Mucosa of rectum (tissue), 2 donors: ENCODE measurements at regions not wholly inside any gene's neighbourhood (a gene's known extent, or its start where the extent isn't known, plus 50 kb on each side); places are given as distances from the start of the nearest gene placed in this dataset.

ENCODE experiments used
- H3K27ac ChIP-seq, 2 donors: one replicate each; pipeline ENCODE4 v1.7.0; 2013; ENCODE audit warnings: inconsistent platforms in 2 of 2, low read depth in 2 of 2, low read length in 2 of 2
- H3K27me3 ChIP-seq, 2 donors: one replicate each; pipeline ENCODE4 v1.7.0; 2013; ENCODE audit warnings: low read length in 2 of 2; ENCODE audit not compliant: control insufficient read depth in 2 of 2, insufficient read depth in 2 of 2
- H3K36me3 ChIP-seq, 2 donors: one replicate each; pipeline ENCODE4 v1.7.0; 2013; ENCODE audit warnings: low read length in 2 of 2; ENCODE audit not compliant: control insufficient read depth in 2 of 2, insufficient read depth in 2 of 2
- H3K4me1 ChIP-seq, 2 donors: one replicate each; pipeline ENCODE4 v1.7.0; 2013; ENCODE audit warnings: low read length in 2 of 2, mild to moderate bottlenecking in 1 of 2; ENCODE audit not compliant: control insufficient read depth in 2 of 2, insufficient read depth in 2 of 2
- H3K4me3 ChIP-seq, 2 donors: one replicate each; pipeline ENCODE4 v1.7.0; 2013; ENCODE audit warnings: low read length in 2 of 2
- H3K9ac ChIP-seq, 2 donors: one replicate each; pipeline ENCODE4 v1.7.0; 2013; ENCODE audit warnings: low read length in 2 of 2, low read depth in 1 of 2, mild to moderate bottlenecking in 1 of 2
- H3K9me3 ChIP-seq, 2 donors: one replicate each; pipeline ENCODE4 v1.7.0; 2013; ENCODE audit warnings: low read length in 2 of 2; ENCODE audit not compliant: control insufficient read depth in 2 of 2
- donor health status: healthy.
- donor health status: Normal muscosa, but diverticular disease.

- H3K9ac ChIP-seq, result no peak overlapping the region
These were observed 196.7 kb downstream of the TFAP2B start for GRCh38 chr6:51015394-51015793.

GRCh38 chr6:51016489-51016888, 197.8 kb downstream of the TFAP2B start:
- H3K4me3 ChIP-seq, result no peak overlapping the region
- H3K9ac ChIP-seq, result no peak overlapping the region
- no peaks in the 10 kb centered on the region for H3K4me1 ChIP-seq
- H3K27me3 ChIP-seq, result no peaks in the 10 kb centered on the region
- no peaks in the 10 kb centered on the region for H3K36me3 ChIP-seq
- H3K9me3 ChIP-seq, result no peaks in the 10 kb centered on the region
- H3K27ac ChIP-seq, result no peak overlapping the region

More at GRCh38 chr6:51015394-51015793, 196.7 kb downstream of the TFAP2B start:
- Histone ChIP-seq H3K27me3 (no peaks in the 10 kb centered on the region), H3K36me3 (no peaks in the 10 kb centered on the region), H3K9me3 (no peaks in the 10 kb centered on the region), H3K27ac (no peak overlapping the region), H3K4me3 (no peak overlapping the region), H3K4me1 (no peaks in the 10 kb centered on the region)

DNA sequence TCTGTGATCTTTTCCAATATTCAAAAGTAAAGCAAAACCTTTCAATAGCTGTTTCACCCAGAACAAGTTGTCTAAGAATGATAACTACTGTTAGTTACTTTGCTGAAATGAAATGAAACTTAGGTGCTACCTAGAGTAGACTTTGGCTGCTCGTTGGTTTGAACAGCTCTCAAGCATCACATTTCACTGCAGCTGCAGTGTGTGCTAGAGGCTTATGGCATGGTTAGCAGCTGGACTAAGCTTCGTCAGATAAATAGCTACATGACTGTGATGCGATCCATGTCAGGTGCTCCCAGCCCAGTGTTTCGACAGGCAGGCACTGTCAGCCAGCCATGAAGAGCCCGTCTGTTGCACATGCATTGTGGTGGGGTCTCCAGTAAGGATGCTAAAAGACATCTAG, 201.1 kb downstream of the TFAP2B start:
- Histone ChIP-seq H3K4me1 (no peaks in the 10 kb centered on the region), H3K27me3 (no peaks in the 10 kb centered on the region), H3K9me3 (no peaks in the 10 kb centered on the region), H3K4me3 (no peak overlapping the region), H3K9ac (no peak overlapping the region), H3K27ac (no peak overlapping the region), H3K36me3 (no peaks in the 10 kb centered on the region)

DNA sequence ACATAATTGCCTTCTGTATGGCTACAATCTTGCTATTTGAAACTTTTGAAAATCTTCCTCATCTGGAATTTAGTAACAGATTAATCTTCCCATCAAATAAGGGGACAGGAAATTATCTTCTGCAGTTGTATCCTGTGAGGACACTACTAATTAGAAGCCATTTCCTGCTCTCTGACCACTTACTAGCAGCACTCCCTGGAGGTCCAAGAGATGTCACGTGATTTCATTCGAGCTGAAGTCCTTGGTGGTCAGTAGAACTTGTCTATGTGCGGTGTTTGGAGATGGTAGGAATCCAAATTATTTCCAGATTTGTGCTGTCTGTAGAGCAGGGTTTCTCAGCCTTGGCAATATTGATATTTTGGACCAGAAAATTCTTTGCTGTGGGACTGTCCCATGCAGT, 202.5 kb downstream of the TFAP2B start:
- H3K27me3 ChIP-seq, result no peaks in the 10 kb centered on the region
- no peak overlapping the region for H3K4me3 ChIP-seq
- no peak overlapping the region for H3K27ac ChIP-seq
- no peak overlapping the region for H3K9ac ChIP-seq
- H3K36me3 ChIP-seq, result no peaks in the 10 kb centered on the region
- H3K4me1 ChIP-seq, result no peaks in the 10 kb centered on the region
- no peaks in the 10 kb centered on the region for H3K9me3 ChIP-seq

GRCh38 chr6:51024126-51024525, 205.5 kb downstream of the TFAP2B start:
- Histone ChIP-seq H3K27ac (no peak overlapping the region), H3K4me1 (no peaks in the 10 kb centered on the region), H3K36me3 (no peaks in the 10 kb centered on the region), H3K4me3 (no peak overlapping the region), H3K27me3 (no peaks in the 10 kb centered on the region), H3K9me3 (no peaks in the 10 kb centered on the region), H3K9ac (no peak overlapping the region)

GRCh38 chr6:51025082-51025777, 206.6 kb downstream of the TFAP2B start:
- H3K27ac ChIP-seq, result no peak overlapping the region
- no peaks in the 10 kb centered on the region for H3K36me3 ChIP-seq
- H3K27me3 ChIP-seq, result no peaks in the 10 kb centered on the region
- H3K9me3 ChIP-seq, result no peaks in the 10 kb centered on the region
- H3K4me1 ChIP-seq, result no peaks in the 10 kb centered on the region
- no peak overlapping the region for H3K9ac ChIP-seq
- no peak overlapping the region for H3K4me3 ChIP-seq

- Histone ChIP-seq H3K9me3 (no peaks in the 10 kb centered on the region), H3K4me3 (no peak overlapping the region), H3K27me3 (no peaks in the 10 kb centered on the region), H3K27ac (no peak overlapping the region), H3K4me1 (no peaks in the 10 kb centered on the region), H3K9ac (no peak overlapping the region), H3K36me3 (no peaks in the 10 kb centered on the region)
These were observed 208.8 kb downstream of the TFAP2B start for GRCh38 chr6:51027283-51028065.

DNA sequence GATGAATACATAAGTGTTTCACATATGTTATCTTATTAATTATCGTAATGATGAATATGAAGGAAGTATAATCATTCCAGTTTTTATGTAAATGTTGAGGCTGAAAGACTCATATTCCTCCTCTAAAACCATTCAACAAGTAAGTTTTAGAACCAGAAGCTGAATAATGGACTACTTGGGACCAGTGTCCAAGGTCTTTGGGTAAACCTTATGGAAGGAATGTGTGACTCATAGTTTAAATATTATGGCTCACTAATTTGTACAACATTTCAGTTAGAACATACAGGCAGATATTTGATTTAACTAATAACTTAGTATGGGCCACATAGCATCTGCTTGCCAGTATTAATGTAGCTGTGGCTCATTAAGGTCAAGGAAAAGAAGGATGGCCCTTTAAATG, 209.6 kb downstream of the TFAP2B start:
- Histone ChIP-seq H3K27ac (no peak overlapping the region), H3K9me3 (no peaks in the 10 kb centered on the region), H3K4me3 (no peak overlapping the region), H3K36me3 (no peaks in the 10 kb centered on the region), H3K27me3 (no peaks in the 10 kb centered on the region), H3K9ac (no peak overlapping the region), H3K4me1 (no peaks in the 10 kb centered on the region)

GRCh38 chr6:51029561-51029960, 210.9 kb downstream of the TFAP2B start:
- H3K9me3 ChIP-seq, result no peaks in the 10 kb centered on the region
- H3K27ac ChIP-seq, result no peak overlapping the region
- no peaks in the 10 kb centered on the region for H3K27me3 ChIP-seq
- H3K9ac ChIP-seq, result no peak overlapping the region
- no peaks in the 10 kb centered on the region for H3K4me1 ChIP-seq
- H3K4me3 ChIP-seq, result no peak overlapping the region
- no peaks in the 10 kb centered on the region for H3K36me3 ChIP-seq

- H3K4me1 ChIP-seq, result no peaks in the 10 kb centered on the region
- H3K27me3 ChIP-seq, result no peaks in the 10 kb centered on the region
- no peaks in the 10 kb centered on the region for H3K9me3 ChIP-seq
- no peak overlapping the region for H3K27ac ChIP-seq
- H3K9ac ChIP-seq, result no peak overlapping the region
- H3K36me3 ChIP-seq, result no peaks in the 10 kb centered on the region
- H3K4me3 ChIP-seq, result no peak overlapping the region
These were observed 226.9 kb downstream of the TFAP2B start for GRCh38 chr6:51045548-51045947.
